Fibroblast of villous mesenchyme (primary cell): ENCODE measurements at regions not wholly inside any gene's neighbourhood (a gene's known extent, or its start where the extent isn't known, plus 50 kb on each side); places are given as distances from the start of the nearest gene placed in this dataset.

Source experiments
- DNase-seq: peaks from one replicate; pipeline ENCODE4 v3.0.0-alpha.2; 2010; ENCODE audit warnings: low read depth
- H3K4me3 ChIP-seq: 2 replicates; pipeline ENCODE4 v1.5.1; 2011; ENCODE audit warnings: low read depth, mild to moderate bottlenecking, low read length
- TF ChIP-seq, protein P1 (sequence below): IDR thresholded peaks from 2 replicates; pipeline ENCODE4 v1.5.1; 2012; ENCODE audit warnings: low read depth, mild to moderate bottlenecking, low read length; ENCODE audit not compliant: insufficient read depth

DNA sequence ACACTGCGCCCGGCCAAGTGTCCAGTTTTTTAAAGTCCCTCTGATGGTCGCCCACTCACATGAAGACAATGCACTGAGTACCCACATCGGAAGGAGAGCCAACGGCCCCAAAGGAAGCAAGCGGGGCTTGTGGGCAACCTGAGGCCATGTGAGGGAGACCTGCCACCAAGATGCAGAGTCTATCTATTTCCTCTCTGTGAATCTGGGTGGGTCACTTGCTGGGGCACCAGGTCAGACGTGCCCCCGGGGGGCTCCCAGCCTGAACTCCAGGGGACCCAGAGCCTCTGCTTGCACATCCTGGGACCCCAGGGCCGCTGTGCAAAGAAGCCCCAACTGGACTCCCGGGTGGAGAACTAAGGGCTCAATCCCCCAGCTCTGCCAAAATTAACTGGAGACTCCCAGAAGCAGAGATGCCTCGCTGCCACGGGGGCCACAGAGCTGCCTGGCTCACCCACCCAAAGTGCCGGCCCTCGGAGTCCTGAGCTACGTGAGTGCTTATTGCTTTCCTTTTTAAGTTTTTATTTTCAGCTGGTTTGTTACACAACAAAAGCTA is 106.4 kb downstream of the BRD1 start:
- TF ChIP-seq, protein P1, sequence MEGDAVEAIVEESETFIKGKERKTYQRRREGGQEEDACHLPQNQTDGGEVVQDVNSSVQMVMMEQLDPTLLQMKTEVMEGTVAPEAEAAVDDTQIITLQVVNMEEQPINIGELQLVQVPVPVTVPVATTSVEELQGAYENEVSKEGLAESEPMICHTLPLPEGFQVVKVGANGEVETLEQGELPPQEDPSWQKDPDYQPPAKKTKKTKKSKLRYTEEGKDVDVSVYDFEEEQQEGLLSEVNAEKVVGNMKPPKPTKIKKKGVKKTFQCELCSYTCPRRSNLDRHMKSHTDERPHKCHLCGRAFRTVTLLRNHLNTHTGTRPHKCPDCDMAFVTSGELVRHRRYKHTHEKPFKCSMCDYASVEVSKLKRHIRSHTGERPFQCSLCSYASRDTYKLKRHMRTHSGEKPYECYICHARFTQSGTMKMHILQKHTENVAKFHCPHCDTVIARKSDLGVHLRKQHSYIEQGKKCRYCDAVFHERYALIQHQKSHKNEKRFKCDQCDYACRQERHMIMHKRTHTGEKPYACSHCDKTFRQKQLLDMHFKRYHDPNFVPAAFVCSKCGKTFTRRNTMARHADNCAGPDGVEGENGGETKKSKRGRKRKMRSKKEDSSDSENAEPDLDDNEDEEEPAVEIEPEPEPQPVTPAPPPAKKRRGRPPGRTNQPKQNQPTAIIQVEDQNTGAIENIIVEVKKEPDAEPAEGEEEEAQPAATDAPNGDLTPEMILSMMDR: no peak
- DNase-seq: no peak
- no peak overlapping the region for H3K4me3 ChIP-seq

DNA sequence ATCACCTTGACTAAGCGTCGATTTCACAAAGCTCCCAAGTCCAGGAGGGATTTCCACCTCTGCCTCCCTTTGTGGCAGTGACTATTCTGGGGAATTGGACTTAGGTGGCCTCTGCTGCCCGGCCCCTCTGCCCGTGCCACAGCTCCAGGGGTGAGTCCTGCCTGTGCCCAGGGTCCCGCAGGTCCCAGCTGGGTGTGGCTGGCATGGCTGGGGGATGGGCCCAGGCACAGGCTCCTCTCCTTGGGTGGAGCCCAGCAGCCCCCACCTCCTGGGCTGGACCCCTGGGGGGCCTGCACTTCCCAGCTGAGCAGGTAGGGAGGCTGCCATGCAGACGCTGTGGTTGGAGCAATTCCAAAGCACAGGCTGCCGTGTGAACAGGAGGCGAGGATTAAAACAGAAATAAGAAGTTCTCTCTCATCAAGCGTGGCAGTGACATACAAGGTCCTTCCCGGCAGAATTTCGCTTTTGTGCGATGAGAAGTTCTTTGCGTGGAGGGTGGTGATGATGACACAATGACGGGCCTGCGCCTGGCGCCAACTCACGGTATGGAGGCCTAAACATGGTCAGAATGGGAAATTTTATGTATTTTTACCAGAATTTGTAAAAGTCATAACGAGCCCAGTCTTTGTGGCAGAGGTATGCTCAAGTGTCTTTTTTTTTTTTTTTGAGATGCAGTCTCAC is 107.3 kb downstream of the BRD1 start:
- DNase-seq: no peak
- H3K4me3 ChIP-seq: no peak overlapping the region
- TF ChIP-seq, protein P1: no peak

DNA sequence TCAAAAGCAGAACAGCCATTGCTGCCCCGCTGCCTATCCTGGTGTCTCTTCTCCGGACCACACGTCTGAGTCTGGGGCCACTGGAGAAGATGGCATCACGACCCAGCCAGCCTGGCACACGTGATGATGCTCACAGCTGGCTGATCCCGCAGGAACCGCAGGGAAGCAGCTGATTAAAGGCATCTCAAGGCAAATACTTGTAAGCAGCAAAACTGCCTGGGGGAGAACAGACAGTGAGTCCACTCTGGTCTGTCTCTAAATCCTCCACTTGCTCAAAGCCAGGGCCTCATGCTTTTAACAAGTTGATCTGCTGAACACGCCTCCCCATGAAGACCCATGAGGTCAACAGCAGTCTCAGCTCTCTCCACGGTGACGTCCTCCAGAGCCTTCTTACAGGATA is 108.6 kb downstream of the BRD1 start:
- no peak for DNase-seq
- TF ChIP-seq, protein P1: no peak
- no peak overlapping the region for H3K4me3 ChIP-seq

DNA sequence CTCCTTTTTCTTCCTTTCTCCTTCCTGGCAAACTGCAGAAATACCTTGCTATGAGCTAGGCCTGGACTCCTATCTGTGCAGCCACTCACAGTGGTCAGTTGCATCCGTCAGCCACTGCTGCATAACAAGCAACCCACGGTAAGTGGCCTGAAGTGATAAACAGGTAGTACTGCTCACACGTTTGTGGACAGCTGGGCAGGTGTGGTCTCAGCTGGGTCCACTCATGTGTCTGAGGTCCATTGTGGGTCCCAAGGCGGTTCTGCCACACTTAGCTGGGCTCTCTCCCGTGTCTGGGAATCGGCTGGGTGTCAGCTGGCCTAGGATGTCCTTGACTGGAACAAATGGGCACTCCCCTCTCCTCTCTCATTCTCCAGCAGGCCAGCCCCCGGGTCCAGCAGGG is 109.3 kb downstream of the BRD1 start:
- DNase-seq: no peak
- H3K4me3 ChIP-seq: no peak overlapping the region
- TF ChIP-seq, protein P1: no peak

DNA sequence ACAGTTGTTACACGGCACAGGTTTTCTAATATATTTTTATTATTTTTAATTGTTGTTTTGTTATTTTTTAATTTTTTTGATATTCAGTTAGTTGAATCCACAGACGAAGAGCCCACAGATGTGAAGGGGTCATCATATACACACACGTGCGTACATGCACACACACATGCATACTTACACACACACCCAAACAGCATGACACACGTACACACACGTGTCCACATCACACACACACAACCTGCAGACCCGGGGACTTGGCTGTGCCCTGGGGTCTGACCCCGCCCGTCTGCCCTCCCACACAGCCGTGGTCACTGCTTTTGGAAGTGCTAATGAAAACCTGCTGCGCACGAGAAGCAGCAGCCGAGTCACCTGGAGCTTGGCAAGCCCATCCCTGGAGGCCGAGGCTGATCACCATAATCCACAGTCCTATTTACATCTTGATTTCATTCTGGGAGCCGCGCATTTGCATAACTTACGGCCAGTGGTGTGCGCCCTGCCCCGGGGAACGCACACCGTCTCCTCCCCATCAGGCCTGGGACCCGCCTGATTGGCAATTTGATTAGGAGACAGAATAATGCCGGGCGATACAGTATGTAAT is 110.3 kb downstream of the BRD1 start:
- TF ChIP-seq, protein P1: no peak
- H3K4me3 ChIP-seq: no peak overlapping the region
- no peak for DNase-seq

DNA sequence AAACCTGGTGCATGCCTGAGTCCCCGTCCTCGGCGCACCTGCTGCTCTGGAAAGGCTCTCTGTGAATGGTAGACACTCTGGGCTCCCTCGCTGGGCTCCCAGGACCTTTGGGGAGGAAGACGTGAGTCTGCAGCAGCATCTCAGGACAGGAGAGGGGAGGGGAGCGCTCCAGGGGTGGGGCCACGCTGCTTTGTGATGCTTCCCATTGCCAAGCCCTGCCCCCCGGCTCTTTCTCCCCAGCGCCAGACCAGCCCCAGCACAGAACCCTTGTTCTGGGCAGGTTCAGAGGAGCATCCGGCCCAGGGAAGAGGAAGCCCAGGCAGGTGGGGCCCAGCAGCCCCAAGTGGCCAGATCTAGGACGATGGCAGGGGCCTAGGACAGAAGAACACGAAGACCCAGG is 111.2 kb downstream of the BRD1 start:
- H3K4me3 ChIP-seq: no peak overlapping the region
- TF ChIP-seq, protein P1: no peak
- DNase-seq: no peak

DNA sequence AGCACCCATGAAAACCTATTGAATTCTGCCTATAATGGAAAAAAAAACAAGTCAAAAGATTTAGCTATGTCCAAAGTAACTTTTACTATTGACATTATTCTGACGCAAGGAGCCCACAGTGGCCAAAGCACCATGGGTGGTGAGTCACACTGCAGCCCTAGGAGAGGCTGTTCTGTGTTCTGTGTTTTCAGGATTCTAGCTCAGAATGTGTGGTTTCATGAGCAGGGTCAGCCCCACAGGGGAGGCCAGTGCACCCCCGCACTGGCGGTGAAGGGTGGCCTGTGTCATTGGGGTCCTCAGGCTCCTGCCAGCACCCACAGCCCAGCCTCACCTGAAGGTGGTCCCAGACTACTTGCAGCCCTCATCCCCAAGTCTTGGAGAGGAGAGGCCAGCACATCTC is 112.2 kb downstream of the BRD1 start:
- no peak for DNase-seq
- TF ChIP-seq, protein P1: no peak
- no peak overlapping the region for H3K4me3 ChIP-seq
